Stomach (tissue), 8 donors: ENCODE measurements at regions not wholly inside any gene's neighbourhood (a gene's known extent, or its start where the extent isn't known, plus 50 kb on each side); places are given as distances from the start of the nearest gene placed in this dataset.

ENCODE experiments used
- DNase-seq, 2 donors: peaks; one replicate each; pipeline versions ENCODE4 v3.0.0 to v3.0.0-alpha.2; 2013 to 2019
- H3K27ac ChIP-seq, 5 donors: fragments of 200-600 bp in 4 of 5; sonication (generic) in 4 of 5; one replicate each; pipeline ENCODE4 v1.5.1; 2013 to 2019; ENCODE audit warnings: mild to moderate bottlenecking in 1 of 5, moderate library complexity in 1 of 5
- H3K27me3 ChIP-seq, 3 donors: fragments of 200-600 bp; sonication (generic); one replicate each; pipeline ENCODE4 v1.5.1; 2017 to 2019; ENCODE audit warnings: mixed run types in 1 of 3
- H3K36me3 ChIP-seq, 4 donors: fragments of 200-600 bp; sonication (generic); 1 replicate in 3 of 4; 2 replicates in 1 of 4; pipeline ENCODE4 v1.5.1; 2016 to 2019
- H3K4me1 ChIP-seq, 4 donors: fragments of 200-600 bp; sonication (generic); one replicate each; pipeline ENCODE4 v1.5.1; 2016 to 2019
- H3K4me3 ChIP-seq, 4 donors: fragments of 200-600 bp; sonication (generic) in 3 of 4; one replicate each; pipeline ENCODE4 v1.5.1; 2016 to 2019; ENCODE audit warnings: mild to moderate bottlenecking in 1 of 4
- H3K9me3 ChIP-seq, 4 donors: fragments of 200-600 bp; sonication (generic); one replicate each; pipeline ENCODE4 v1.5.1; 2016 to 2019
- EP300 ChIP-seq: sonication (generic); formaldehyde crosslinking; IDR thresholded peaks from one replicate; pipeline ENCODE4 v1.6.1; 2017; ENCODE audit warnings: antibody characterized with exemption
- POLR2A ChIP-seq, 4 donors: fragments of 450-650 bp; IDR thresholded peaks; one replicate each; pipeline ENCODE4 v1.6.1; 2016; ENCODE audit warnings: antibody characterized with exemption in 4 of 4, control low read depth in 2 of 4, mild to moderate bottlenecking in 1 of 4, moderate library complexity in 1 of 4
- POLR2AphosphoS5 ChIP-seq, 3 donors: sonication (generic); formaldehyde crosslinking; IDR thresholded peaks; one replicate each; pipeline ENCODE4 v1.6.1; 2016; ENCODE audit warnings: antibody characterized with exemption in 3 of 3
- WGBS, 5 donors: extraction: QIAGEN DNeasy Blood & Tissue Kit in 3 of 5; methylation state at CpG; one replicate each; pipeline versions ENCODE4 v1.1.5 to v1.1.7; 2013 to 2018; 5-methylcytosine and 5-hydroxymethylcytosine counted together
- intact Hi-C: fragments of 100-400 bp; cut with DNase I; formaldehyde crosslinking; loops from one replicate; pipeline ENCODE4 v1.15.1; 2023; ENCODE audit warnings: low total_unique reads
- TF ChIP-seq, protein P1 (sequence below), 7 experiments: fragments of 450-650 bp in 4 of 7; fragments of 200-600 bp in 3 of 7; sonication (generic) in 3 of 7; IDR thresholded peaks; one replicate each; pipeline ENCODE4 v1.5.1; 2016 to 2019; ENCODE audit warnings: antibody characterized with exemption in 7 of 7, control low read depth in 2 of 7, mild to moderate bottlenecking in 1 of 7
- donor health status: healthy with polysubstance abuse.
- donor health status: Bipolar disorder and iron deficiency.
- donor health status: healthy.

GRCh38 chr2:118519511-118519910 lies 327.9 kb downstream of the EN1 start:
- TF ChIP-seq EP300, result no peak
- no peak for TF ChIP-seq POLR2A (IDR thresholded peaks at IDR 0.05)
- no peak for TF ChIP-seq POLR2AphosphoS5 (IDR thresholded peaks at IDR 0.05)
- TF ChIP-seq, protein P1, sequence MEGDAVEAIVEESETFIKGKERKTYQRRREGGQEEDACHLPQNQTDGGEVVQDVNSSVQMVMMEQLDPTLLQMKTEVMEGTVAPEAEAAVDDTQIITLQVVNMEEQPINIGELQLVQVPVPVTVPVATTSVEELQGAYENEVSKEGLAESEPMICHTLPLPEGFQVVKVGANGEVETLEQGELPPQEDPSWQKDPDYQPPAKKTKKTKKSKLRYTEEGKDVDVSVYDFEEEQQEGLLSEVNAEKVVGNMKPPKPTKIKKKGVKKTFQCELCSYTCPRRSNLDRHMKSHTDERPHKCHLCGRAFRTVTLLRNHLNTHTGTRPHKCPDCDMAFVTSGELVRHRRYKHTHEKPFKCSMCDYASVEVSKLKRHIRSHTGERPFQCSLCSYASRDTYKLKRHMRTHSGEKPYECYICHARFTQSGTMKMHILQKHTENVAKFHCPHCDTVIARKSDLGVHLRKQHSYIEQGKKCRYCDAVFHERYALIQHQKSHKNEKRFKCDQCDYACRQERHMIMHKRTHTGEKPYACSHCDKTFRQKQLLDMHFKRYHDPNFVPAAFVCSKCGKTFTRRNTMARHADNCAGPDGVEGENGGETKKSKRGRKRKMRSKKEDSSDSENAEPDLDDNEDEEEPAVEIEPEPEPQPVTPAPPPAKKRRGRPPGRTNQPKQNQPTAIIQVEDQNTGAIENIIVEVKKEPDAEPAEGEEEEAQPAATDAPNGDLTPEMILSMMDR (IDR thresholded peaks at IDR 0.05), result no peak
- intact Hi-C loops, result no loop called here
- Histone ChIP-seq H3K4me3 (no peak overlapping the region), H3K36me3 (no peaks in the 10 kb centered on the region), H3K4me1 (no peaks in the 10 kb centered on the region), H3K9me3 (peaks cover 0 to 42% (median 28%) of the 10 kb centered on the region in 4 donors), H3K27me3 (no peaks in the 10 kb centered on the region), H3K27ac (no peak overlapping the region)
- no peak for DNase-seq

DNA sequence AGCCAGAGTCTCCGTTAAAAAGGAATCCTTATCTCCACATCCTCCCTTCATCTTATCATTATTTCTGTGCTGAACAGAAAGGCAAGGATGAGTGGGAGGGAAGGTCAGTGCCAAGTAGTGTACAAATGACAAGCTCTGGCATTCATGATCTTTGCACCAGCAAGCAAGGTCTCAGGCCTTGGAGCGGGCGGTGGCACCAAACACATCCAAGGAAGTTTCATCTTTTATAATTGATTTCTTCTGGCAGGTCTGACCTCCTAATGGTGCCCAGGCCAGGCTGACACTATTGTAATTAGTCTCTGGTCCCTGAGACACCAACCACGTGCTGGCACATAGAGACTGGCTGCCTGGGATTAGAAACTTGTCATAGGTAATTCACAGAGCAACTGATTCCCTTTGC lies 336.6 kb downstream of the EN1 start:
- no peak for DNase-seq
- no peak overlapping the region for H3K4me3 ChIP-seq
- H3K4me1 ChIP-seq, result no peaks in the 10 kb centered on the region
- intact Hi-C loops, result no loop called here
- TF ChIP-seq POLR2A (IDR thresholded peaks at IDR 0.05) (no peak), POLR2AphosphoS5 (IDR thresholded peaks at IDR 0.05) (no peak), EP300 (no peak)
- TF ChIP-seq, protein P1 (IDR thresholded peaks at IDR 0.05), result no peak
- H3K36me3 ChIP-seq, result no peaks in the 10 kb centered on the region
- H3K27me3 ChIP-seq, result no peaks in the 10 kb centered on the region
- peaks cover 0 to 9% (median 3%) of the 10 kb centered on the region in 4 donors for H3K9me3 ChIP-seq
- no peak overlapping the region for H3K27ac ChIP-seq
- 51 to 58% (median 56%) methylated on average over 4 of the region's 4 CpGs for WGBS, 5 donors

DNA sequence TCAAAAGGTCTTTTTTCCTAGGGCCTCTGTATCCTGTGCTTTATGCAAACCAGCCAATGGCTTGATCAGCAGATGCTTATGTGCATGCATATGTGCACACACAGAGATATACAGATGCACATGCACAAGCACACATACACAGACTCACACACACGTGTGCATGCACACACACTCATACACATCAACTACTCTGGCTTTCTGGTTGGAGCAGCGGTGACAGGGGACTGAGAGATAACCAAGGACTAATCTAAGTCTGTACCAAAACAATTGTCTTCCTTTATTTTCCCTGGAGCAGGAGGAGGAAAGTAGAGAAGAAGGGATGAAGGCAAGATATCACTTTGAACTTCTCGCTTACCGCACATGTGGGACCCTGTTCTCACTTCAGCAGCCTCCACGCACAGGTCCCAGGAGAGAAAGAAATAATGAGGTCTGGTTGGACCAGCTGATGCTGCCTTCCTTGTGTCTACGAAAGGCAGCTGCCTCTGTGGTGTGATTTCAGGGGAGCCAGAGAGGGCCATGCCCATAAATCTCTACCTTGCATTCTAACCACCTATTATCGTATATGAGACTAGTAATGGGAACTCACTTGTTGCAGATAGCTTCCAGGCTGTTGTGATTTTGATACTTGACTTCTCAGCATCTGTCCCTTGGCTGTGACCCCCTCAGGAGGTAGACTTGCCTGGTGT lies 338.0 kb downstream of the EN1 start:
- TF ChIP-seq POLR2A (IDR thresholded peaks at IDR 0.05), result no peak
- Histone ChIP-seq H3K36me3 (no peaks in the 10 kb centered on the region), H3K4me1 (no peaks in the 10 kb centered on the region), H3K27ac (no peak overlapping the region), H3K9me3 (peaks cover 0 to 4% (median 1%) of the 10 kb centered on the region in 4 donors), H3K4me3 (no peak overlapping the region), H3K27me3 (no peaks in the 10 kb centered on the region)
- intact Hi-C loops, result no loop called here
- WGBS, 5 donors, result 70 to 82% (median 78%) methylated on average over 7 of the region's 7 CpGs
- DNase-seq, result no peak

DNA sequence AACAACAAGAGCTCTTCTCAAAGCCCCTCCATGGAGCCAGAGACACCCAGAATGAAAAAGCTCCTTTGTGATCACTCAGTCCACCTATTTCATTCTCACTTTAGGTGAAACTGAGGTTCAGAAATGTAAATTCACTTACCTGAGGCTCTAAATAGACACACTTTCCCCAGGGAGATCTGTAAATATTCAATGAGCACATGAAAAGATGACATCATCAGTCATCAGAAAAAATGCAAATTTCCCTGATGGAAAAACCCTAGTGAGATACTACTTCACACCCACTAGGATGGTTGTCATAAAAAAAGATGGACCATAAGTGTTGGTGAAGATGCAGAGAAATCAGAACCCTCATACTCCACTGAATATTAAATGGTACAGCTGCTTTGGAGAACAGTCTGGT lies 339.2 kb downstream of the EN1 start:
- no peak for DNase-seq
- TF ChIP-seq, protein P1 (IDR thresholded peaks at IDR 0.05), result no peak
- TF ChIP-seq POLR2AphosphoS5 (IDR thresholded peaks at IDR 0.05) (no peak), POLR2A (IDR thresholded peaks at IDR 0.05) (no peak), EP300 (no peak)
- Histone ChIP-seq H3K4me3 (no peak overlapping the region), H3K27ac (no peak overlapping the region), H3K27me3 (no peaks in the 10 kb centered on the region), H3K4me1 (no peaks in the 10 kb centered on the region), H3K9me3 (peaks cover 0 to 3% (median 0%) of the 10 kb centered on the region in 4 donors), H3K36me3 (no peaks in the 10 kb centered on the region)
- intact Hi-C loops, result no loop called here

DNA sequence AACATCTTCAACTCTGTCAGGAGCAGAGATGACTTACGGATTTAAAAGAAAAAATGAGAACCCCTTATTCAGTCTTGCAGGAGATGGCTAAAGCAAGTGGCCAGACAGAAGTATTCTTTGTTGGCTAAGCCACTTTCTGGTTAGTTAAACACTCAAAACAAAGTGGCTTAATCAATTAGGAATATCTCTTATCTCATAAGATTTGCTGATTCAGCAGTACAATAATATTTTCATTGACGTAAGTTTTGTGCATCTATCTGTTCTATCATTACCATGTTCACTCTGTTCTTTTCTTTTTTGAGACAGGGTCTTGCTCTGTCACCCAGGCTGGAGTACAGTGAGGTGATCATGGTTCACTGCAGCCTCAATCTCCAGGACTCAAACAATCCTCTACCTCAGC lies 342.0 kb downstream of the EN1 start:
- no peaks in the 10 kb centered on the region for H3K9me3 ChIP-seq
- 82 to 91% (median 84%) methylated on average over 2 of the region's 2 CpGs for WGBS, 5 donors
- TF ChIP-seq POLR2AphosphoS5 (IDR thresholded peaks at IDR 0.05) (no peak), EP300 (no peak), POLR2A (IDR thresholded peaks at IDR 0.05) (no peak)
- TF ChIP-seq, protein P1 (IDR thresholded peaks at IDR 0.05), result no peak
- no peaks in the 10 kb centered on the region for H3K4me1 ChIP-seq
- no peaks in the 10 kb centered on the region for H3K36me3 ChIP-seq
- intact Hi-C loops, result no loop called here
- H3K4me3 ChIP-seq, result no peak overlapping the region
- no peak overlapping the region for H3K27ac ChIP-seq
- no peaks in the 10 kb centered on the region for H3K27me3 ChIP-seq
- DNase-seq, result no peak
